Hepatocyte (in vitro differentiated cells): ENCODE measurements at regions not wholly inside any gene's neighbourhood (a gene's known extent, or its start where the extent isn't known, plus 50 kb on each side); places are given as distances from the start of the nearest gene placed in this dataset.
A peak's percentile ranks its signal among the peaks of the same experiment; 100 is the strongest.
"Not testable (repeated sequence)": the region's sequence is repeated elsewhere in the genome, so short reads cannot be mapped to it uniquely, and the experiment has no call there.

Experiments used
- DNase-seq: peaks from one replicate; pipeline ENCODE4 v3.0.0-alpha.2; 2016; ENCODE audit warnings: low spot score
- H2AFZ ChIP-seq: fragments of 200-600 bp; sonication (generic); 2 replicates; pipeline ENCODE4 v1.6.0; 2016; ENCODE audit warnings: antibody characterized with exemption, mild to moderate bottlenecking
- H3K27ac ChIP-seq: fragments of 200-600 bp; sonication (generic); 2 replicates; pipeline ENCODE4 v1.5.1; 2016; ENCODE audit warnings: mild to moderate bottlenecking
- H3K27me3 ChIP-seq: fragments of 200-600 bp; sonication (generic); 2 replicates; pipeline ENCODE4 v1.6.1; 2016
- H3K36me3 ChIP-seq: fragments of 200-600 bp; sonication (generic); replicated peaks from 2 replicates; pipeline ENCODE4 v1.5.1; 2016; ENCODE audit warnings: low read depth; ENCODE audit not compliant: insufficient read depth
- H3K4me1 ChIP-seq: fragments of 200-600 bp; sonication (generic); 2 replicates; pipeline ENCODE4 v1.5.1; 2016; ENCODE audit warnings: mild to moderate bottlenecking, moderate library complexity; ENCODE audit not compliant: insufficient read depth
- H3K4me2 ChIP-seq: fragments of 200-600 bp; sonication (generic); 2 replicates; pipeline ENCODE4 v1.6.0; 2016
- H3K4me3 ChIP-seq: fragments of 200-600 bp; sonication (generic); 2 replicates; pipeline ENCODE4 v1.5.1; 2016; ENCODE audit warnings: mild to moderate bottlenecking
- H3K79me2 ChIP-seq: fragments of 200-600 bp; sonication (generic); 2 replicates; pipeline ENCODE4 v1.6.0; 2017; ENCODE audit warnings: mild to moderate bottlenecking
- H3K9me2 ChIP-seq: fragments of 200-600 bp; sonication (generic); replicated peaks from 2 replicates; pipeline ENCODE4 v1.6.0; 2017; ENCODE audit warnings: mild to moderate bottlenecking; ENCODE audit not compliant: insufficient read depth
- H3K9me3 ChIP-seq: fragments of 200-600 bp; sonication (generic); 2 replicates; pipeline ENCODE4 v1.5.1; 2016; ENCODE audit warnings: low read depth, mild to moderate bottlenecking
- H4K20me1 ChIP-seq: fragments of 200-600 bp; sonication (generic); 2 replicates; pipeline ENCODE4 v1.6.0; 2016; ENCODE audit warnings: mild to moderate bottlenecking; ENCODE audit not compliant: insufficient read depth, poor library complexity, severe bottlenecking
- EZH2 ChIP-seq: fragments of 200-600 bp; sonication (generic); IDR thresholded peaks from 2 replicates; pipeline ENCODE4 v1.6.1; 2016; ENCODE audit warnings: antibody characterized with exemption, mild to moderate bottlenecking, borderline replicate concordance
- EZH2phosphoT487 ChIP-seq: fragments of 200-600 bp; sonication (generic); IDR thresholded peaks from one replicate; pipeline ENCODE4 v1.6.1; 2018; ENCODE audit warnings: antibody characterized with exemption, mild to moderate bottlenecking, low read depth, moderate library complexity; ENCODE audit not compliant: unreplicated experiment, severe bottlenecking
- WGBS: methylation state at CpG from one replicate; pipeline ENCODE4 v1.1.6; 2016; ENCODE audit warnings: low lambda C conversion rate; ENCODE audit errors: missing lambda C conversion rate; 5-methylcytosine and 5-hydroxymethylcytosine counted together
- TF ChIP-seq, protein P1 (sequence below): fragments of 200-600 bp; sonication (generic); IDR thresholded peaks from 2 replicates; pipeline ENCODE4 v1.5.1; 2016; ENCODE audit warnings: antibody characterized with exemption, mild to moderate bottlenecking; ENCODE audit not compliant: poor library complexity

DNA sequence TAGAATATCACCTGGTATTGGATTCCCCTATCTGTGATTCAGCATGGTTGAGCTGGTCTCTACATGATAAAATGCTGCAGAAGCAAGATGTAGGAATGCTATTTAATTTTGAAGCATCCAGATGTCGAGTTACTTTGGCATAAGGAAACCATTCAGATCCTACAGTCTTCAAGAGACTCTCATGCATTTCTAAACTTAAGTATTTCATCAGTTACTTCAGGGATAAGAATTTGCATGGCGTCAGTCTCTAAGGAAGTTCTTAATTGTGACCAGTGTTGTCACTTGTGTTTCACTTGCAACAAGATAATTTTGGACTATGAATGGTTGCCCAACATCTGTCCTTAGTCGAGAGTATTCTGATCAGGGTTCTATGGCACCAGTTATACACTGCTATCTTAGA, 192.4 kb downstream of the CCNG2 start:
- WGBS: 98% methylated on average over 3 of the region's 3 CpGs
- H4K20me1 ChIP-seq: no peaks in the 10 kb centered on the region
- no peak for TF ChIP-seq EZH2phosphoT487
- TF ChIP-seq EZH2: no peak
- TF ChIP-seq, protein P1, sequence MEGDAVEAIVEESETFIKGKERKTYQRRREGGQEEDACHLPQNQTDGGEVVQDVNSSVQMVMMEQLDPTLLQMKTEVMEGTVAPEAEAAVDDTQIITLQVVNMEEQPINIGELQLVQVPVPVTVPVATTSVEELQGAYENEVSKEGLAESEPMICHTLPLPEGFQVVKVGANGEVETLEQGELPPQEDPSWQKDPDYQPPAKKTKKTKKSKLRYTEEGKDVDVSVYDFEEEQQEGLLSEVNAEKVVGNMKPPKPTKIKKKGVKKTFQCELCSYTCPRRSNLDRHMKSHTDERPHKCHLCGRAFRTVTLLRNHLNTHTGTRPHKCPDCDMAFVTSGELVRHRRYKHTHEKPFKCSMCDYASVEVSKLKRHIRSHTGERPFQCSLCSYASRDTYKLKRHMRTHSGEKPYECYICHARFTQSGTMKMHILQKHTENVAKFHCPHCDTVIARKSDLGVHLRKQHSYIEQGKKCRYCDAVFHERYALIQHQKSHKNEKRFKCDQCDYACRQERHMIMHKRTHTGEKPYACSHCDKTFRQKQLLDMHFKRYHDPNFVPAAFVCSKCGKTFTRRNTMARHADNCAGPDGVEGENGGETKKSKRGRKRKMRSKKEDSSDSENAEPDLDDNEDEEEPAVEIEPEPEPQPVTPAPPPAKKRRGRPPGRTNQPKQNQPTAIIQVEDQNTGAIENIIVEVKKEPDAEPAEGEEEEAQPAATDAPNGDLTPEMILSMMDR: no peak
- no peaks in the 10 kb centered on the region for H3K36me3 ChIP-seq
- H3K4me1 ChIP-seq: peaks cover 13% of the 10 kb centered on the region
- no peaks in the 10 kb centered on the region for H3K27me3 ChIP-seq
- no peaks in the 10 kb centered on the region for H3K9me3 ChIP-seq
- no peak overlapping the region for H3K4me2 ChIP-seq
- H2AFZ ChIP-seq: no peak overlapping the region
- no peaks in the 10 kb centered on the region for H3K9me2 ChIP-seq
- no peak overlapping the region for H3K27ac ChIP-seq
- H3K79me2 ChIP-seq: no peaks in the 10 kb centered on the region
- H3K4me3 ChIP-seq: no peak overlapping the region
- no peak for DNase-seq

DNA sequence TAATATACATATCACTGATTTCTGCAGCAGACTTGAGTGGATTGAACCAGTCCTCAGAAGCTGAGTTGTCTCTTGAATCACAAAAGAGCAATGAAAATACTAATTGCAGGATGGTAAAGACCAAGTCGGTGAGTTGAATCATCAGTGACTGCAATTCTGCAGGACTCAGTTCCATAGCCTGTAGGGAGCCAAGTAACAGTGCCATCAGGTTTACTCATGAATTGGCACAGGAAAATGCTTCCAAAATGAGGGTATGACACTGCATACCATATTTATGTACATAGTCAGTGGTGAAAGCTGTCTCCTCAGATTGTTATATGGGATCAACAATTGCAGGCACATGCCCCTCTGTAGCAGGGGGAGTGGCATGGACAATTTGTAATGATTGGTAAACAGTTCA, 192.8 kb downstream of the CCNG2 start:
- Histone ChIP-seq H3K9me3 (no peaks in the 10 kb centered on the region), H3K4me2 (no peak overlapping the region), H2AFZ (no peak overlapping the region), H3K4me3 (no peak overlapping the region), H3K27me3 (no peaks in the 10 kb centered on the region), H3K27ac (no peak overlapping the region), H4K20me1 (no peaks in the 10 kb centered on the region), H3K79me2 (no peaks in the 10 kb centered on the region), H3K9me2 (no peaks in the 10 kb centered on the region), H3K4me1 (peaks cover 13% of the 10 kb centered on the region), H3K36me3 (no peaks in the 10 kb centered on the region)
- TF ChIP-seq EZH2phosphoT487 (no peak), EZH2 (no peak)
- TF ChIP-seq, protein P1: no peak
- DNase-seq: no peak
- WGBS: 88% methylated on average over 1 of the region's 1 CpG

DNA sequence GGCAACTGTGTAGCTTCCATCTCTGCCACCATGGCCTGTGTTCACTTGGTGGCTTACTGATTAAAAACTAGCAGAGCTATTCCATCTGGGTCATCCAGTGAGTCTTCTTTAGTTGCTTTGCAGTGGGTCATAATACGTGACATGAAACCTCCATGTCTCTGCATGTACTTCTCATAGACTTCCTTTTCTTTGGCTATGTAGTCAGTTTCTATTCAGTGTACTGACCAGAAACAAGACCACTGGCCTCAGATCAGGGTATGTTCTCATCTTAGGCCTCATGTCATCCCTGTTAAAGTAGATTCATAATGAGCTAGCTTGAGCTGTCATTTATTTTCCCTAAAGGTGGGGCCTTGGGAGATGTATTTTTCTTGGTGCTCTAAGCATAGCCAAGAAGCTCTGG, 195.2 kb downstream of the CCNG2 start:
- Histone ChIP-seq H2AFZ (no peak overlapping the region), H3K79me2 (no peaks in the 10 kb centered on the region), H3K9me2 (no peaks in the 10 kb centered on the region), H3K4me1 (peaks cover 6% of the 10 kb centered on the region), H3K27me3 (no peaks in the 10 kb centered on the region), H3K36me3 (no peaks in the 10 kb centered on the region), H3K4me2 (no peak overlapping the region), H3K4me3 (no peak overlapping the region), H3K9me3 (no peaks in the 10 kb centered on the region), H3K27ac (no peak overlapping the region), H4K20me1 (no peaks in the 10 kb centered on the region)
- no peak for DNase-seq
- WGBS: 96% methylated on average over 1 of the region's 1 CpG
- TF ChIP-seq EZH2phosphoT487 (no peak), EZH2 (no peak)
- TF ChIP-seq, protein P1: no peak

DNA sequence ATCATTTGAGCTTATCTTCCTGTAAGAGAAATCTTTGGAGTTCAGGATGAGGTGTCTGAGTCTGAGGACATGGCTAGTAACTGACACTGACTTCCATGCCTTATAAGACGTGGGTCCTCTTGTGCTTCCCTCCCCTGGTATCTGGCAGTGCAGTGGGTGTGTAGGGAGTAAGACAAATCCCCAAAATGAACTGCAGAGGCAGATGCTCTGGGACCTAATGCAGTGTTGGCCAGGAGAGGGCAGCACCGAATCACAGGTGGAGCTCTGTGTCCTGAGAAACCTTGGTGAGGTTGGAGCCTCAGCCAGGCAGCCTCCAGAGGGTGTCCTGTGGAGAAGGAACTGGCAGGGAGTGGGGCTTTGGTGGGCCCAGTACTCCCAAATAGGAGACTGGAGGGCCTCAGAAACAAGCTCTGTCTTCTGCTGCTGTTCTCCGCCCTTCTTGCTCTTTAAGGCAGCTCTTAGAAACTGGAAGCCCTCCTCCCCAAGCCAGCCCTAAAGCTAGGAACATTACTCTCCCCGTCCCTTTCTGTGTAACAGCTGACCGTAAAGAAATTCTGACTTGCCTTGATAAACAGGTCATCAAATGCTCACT, 196.8 kb downstream of the CCNG2 start:
- not testable (repeated sequence) for H2AFZ ChIP-seq, H4K20me1 ChIP-seq, H3K9me3 ChIP-seq, DNase-seq, H3K4me1 ChIP-seq, H3K27ac ChIP-seq, H3K27me3 ChIP-seq, H3K4me2 ChIP-seq, H3K79me2 ChIP-seq, H3K9me2 ChIP-seq, H3K4me3 ChIP-seq, H3K36me3 ChIP-seq
- 78% methylated on average over 4 of the region's 5 CpGs for WGBS
- TF ChIP-seq, protein P1: peak; percentile 15
